HG03565 (cell line): ENCODE measurements at regions not wholly inside any gene's neighbourhood (a gene's known extent, or its start where the extent isn't known, plus 50 kb on each side); places are given as distances from the start of the nearest gene placed in this dataset.
"Not testable (repeated sequence)": the region's sequence is repeated elsewhere in the genome, so short reads cannot be mapped to it uniquely, and the experiment has no call there.

ENCODE experiments used
- ATAC-seq: cut with Tn5 transposase; IDR thresholded peaks from one replicate; pipeline ENCODE4 v1.9.1; 2021; ENCODE audit warnings: mild to moderate bottlenecking, moderate library complexity; ENCODE audit not compliant: unreplicated experiment

GRCh38 chr18:1392865-1393734, 488.4 kb downstream of the ADCYAP1 start:
- ATAC-seq = no peak

GRCh38 chr18:1393929-1394328, 489.3 kb downstream of the ADCYAP1 start:
- no peak for ATAC-seq

GRCh38 chr18:1394426-1394825, 489.8 kb downstream of the ADCYAP1 start:
- no peak for ATAC-seq

GRCh38 chr18:1394966-1395365, 490.3 kb downstream of the ADCYAP1 start:
- ATAC-seq = no peak

- ATAC-seq = no peak
Observed at GRCh38 chr18:1408376-1408775, 503.7 kb downstream of the ADCYAP1 start.

GRCh38 chr18:1412655-1413322, 508.1 kb downstream of the ADCYAP1 start:
- ATAC-seq = no peak

GRCh38 chr18:1413323-1413675, 508.6 kb downstream of the ADCYAP1 start:
- ATAC-seq = no peak

- ATAC-seq = no peak
Observed at GRCh38 chr18:1416074-1416473, 511.4 kb downstream of the ADCYAP1 start.

GRCh38 chr18:1421502-1421901, 516.8 kb downstream of the ADCYAP1 start:
- no peak for ATAC-seq

- ATAC-seq = no peak
Observed at GRCh38 chr18:1422634-1423033, 518.0 kb downstream of the ADCYAP1 start.

GRCh38 chr18:1425679-1426078, 521.0 kb downstream of the ADCYAP1 start:
- no peak for ATAC-seq

- ATAC-seq = no peak
Observed at GRCh38 chr18:1435487-1435886, 530.8 kb downstream of the ADCYAP1 start.

- ATAC-seq = no peak
Observed at GRCh38 chr18:1436199-1436598, 531.5 kb downstream of the ADCYAP1 start.

GRCh38 chr18:1438458-1438910, 533.8 kb downstream of the ADCYAP1 start:
- ATAC-seq = no peak

GRCh38 chr18:1438967-1439366, 534.3 kb downstream of the ADCYAP1 start:
- ATAC-seq = no peak

GRCh38 chr18:1444062-1444461, 539.4 kb downstream of the ADCYAP1 start:
- ATAC-seq = not testable (repeated sequence)

- no peak for ATAC-seq
Observed at GRCh38 chr18:1446765-1447164, 542.1 kb downstream of the ADCYAP1 start.

GRCh38 chr18:1452821-1453220, 548.1 kb downstream of the ADCYAP1 start:
- no peak for ATAC-seq

- ATAC-seq = no peak
Observed at GRCh38 chr18:1455605-1456004, 550.9 kb downstream of the ADCYAP1 start.

GRCh38 chr18:1458547-1458946, 553.9 kb downstream of the ADCYAP1 start:
- no peak for ATAC-seq

- ATAC-seq = no peak
Observed at GRCh38 chr18:1463981-1464380, 559.3 kb downstream of the ADCYAP1 start.
